GM21786 (cell line): ENCODE measurements at regions not wholly inside any gene's neighbourhood (a gene's known extent, or its start where the extent isn't known, plus 50 kb on each side); places are given as distances from the start of the nearest gene placed in this dataset.
"Not testable (repeated sequence)": the region's sequence is repeated elsewhere in the genome, so short reads cannot be mapped to it uniquely, and the experiment has no call there.

ENCODE experiments used
- ATAC-seq: cut with Tn5 transposase; IDR thresholded peaks from one replicate; pipeline ENCODE4 v1.9.1; 2021; ENCODE audit not compliant: unreplicated experiment

DNA sequence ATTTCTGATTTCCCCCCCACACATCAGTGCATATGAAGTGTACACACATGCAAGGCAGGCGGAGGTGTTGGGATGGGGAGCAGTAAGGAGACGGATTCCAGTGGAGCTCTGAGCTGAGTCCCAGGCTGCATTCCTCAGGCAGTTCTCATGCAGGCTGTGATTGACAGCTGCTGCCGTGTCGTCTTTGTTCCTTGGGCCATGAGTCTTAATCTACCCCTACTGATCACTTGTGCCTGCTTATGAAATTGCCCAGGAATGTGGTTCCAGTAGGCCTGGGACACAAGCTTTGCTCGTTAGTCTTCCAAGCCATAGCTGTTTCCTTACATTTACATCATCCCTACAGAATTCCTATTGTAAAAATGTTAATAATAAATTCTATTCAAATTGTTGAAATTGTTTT lies 1241.9 kb downstream of the UQCRFS1 start:
- ATAC-seq, result no peak

GRCh38 chr19:27966390-27966816 lies 1246.5 kb downstream of the UQCRFS1 start:
- no peak for ATAC-seq

GRCh38 chr19:27964185-27964584 lies 1248.8 kb downstream of the UQCRFS1 start:
- no peak for ATAC-seq

GRCh38 chr19:27962264-27962663 lies 1250.7 kb downstream of the UQCRFS1 start:
- no peak for ATAC-seq

DNA sequence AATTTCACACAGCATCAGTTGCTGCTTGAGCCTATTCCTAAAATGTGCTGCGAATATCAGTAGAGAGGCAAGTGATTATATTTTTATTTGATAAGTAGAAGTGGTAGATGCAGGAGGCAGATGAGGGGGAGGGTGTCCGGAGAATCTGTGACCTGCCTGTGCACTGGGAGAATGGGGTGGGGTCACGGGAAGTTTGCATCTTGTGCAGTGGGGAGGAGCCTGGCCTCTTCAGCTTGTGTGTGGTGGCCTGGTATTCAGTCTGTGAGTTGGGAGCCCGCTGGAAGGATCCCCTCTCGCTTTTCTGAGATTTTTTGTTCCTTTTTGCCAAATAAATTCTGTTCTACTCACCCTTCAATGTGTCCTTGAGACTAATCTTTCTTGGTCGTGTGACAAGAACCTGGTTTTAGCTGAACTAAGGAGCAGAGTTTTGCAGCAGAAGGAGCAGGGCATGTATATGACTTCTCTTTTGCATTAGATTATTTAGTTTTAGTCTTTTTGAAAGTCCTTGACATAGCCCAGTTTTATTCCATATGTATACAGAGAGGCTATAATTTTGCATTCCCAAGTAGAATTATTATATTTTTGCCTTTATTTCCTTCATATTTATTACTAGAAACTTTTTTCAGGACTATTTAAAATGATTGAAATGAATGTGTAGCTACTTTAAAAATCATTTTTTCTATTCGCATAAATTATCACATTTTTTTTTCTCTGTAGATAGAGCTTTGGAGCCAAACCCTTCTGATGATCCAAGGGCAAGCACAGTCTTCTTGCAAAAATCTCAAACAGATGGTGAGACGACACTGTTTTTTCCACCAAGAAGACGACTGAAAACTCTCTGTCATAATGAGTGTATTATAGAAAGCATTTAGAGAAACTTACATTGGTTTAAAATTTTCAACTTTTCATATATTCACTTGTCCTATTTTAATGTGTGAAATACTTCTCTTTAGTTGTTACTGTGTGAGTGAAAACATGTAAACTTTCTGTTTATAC lies 1257.2 kb downstream of the UQCRFS1 start:
- ATAC-seq, result no peak

- ATAC-seq, result not testable (repeated sequence)
Observed at GRCh38 chr19:27942607-27943006, 1270.3 kb downstream of the UQCRFS1 start.

DNA sequence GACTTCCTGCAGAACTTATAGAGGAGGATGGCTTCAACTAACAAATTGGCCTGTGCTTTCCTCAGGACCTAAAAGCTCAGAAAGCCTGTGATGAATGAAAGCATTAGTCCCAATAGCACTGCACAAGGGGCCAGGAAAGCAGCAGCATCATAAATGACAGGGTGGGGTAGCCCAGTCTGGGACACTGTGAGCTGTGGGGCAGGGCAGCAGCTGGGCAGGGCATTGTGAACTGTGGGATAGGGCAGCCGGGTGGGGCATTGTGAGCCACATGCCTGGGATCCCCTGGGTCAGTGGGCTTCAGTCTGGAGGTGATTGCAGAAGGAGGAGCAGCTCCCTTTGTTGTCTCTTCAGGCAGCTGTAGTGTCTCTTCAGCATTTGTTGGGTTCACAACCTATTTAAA lies 1276.8 kb downstream of the UQCRFS1 start:
- no peak for ATAC-seq

- ATAC-seq, result no peak
Observed at GRCh38 chr19:27935669-27936068, 1277.3 kb downstream of the UQCRFS1 start.

GRCh38 chr19:27929399-27929798 lies 1283.6 kb downstream of the UQCRFS1 start:
- ATAC-seq, result no peak

DNA sequence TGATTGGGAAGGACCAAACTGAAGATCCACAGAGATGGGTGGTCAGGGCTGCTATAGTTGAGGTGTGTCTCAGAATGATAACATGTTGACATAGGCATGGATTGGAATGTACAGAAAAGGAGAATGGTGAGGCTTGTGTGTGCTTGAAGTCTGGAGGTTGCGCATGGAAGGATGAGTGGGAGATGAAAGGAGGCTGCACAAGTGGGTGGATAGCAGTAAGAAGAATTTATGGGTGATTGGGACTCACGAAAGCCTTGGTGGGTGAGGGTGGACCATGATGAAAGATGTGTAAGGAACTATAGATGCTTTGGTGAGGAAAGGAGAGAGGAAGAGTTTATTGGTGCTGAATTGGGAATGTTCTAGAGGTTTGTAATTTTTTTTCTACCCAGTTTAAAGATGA lies 1287.7 kb downstream of the UQCRFS1 start:
- no peak for ATAC-seq

DNA sequence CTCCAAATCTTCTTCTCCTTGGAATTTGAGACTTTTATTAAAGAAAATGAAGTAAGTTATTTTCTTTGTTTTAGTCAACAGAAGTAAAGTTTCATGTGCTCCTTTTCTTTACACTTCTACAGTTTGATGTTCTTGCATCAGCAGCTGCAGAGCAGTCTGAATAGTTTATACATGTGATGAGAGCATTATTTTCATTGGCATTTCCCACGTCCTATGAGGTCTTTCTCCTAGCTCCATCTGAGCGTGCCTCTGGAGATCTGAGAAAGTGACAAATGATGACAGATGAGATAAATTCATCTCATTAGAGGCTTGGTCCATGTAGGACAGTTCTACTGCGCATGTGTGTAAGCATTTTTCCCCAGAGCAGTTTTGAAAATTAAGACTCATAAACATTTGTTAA lies 1290.0 kb downstream of the UQCRFS1 start:
- no peak for ATAC-seq

DNA sequence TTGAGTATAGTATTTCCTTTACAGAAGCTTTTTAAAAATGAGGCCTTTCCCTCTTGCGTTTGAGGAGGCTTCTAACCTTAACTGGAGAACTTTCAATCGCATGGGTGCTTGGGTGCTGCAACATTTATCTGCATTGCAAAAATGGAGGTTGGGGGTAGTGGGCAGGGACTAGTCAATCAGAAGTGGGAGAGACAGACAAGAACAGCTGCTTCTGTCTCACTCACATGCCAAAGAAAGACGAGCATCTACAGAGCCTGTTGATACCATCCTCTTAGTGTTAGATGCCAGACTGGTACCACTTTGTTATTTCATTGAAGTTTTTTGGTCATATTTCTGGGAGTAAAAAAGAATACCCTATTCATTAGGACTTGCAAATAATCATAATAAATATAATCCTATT lies 1292.2 kb downstream of the UQCRFS1 start:
- ATAC-seq, result no peak

GRCh38 chr19:27918818-27919217 lies 1294.1 kb downstream of the UQCRFS1 start:
- ATAC-seq, result no peak

DNA sequence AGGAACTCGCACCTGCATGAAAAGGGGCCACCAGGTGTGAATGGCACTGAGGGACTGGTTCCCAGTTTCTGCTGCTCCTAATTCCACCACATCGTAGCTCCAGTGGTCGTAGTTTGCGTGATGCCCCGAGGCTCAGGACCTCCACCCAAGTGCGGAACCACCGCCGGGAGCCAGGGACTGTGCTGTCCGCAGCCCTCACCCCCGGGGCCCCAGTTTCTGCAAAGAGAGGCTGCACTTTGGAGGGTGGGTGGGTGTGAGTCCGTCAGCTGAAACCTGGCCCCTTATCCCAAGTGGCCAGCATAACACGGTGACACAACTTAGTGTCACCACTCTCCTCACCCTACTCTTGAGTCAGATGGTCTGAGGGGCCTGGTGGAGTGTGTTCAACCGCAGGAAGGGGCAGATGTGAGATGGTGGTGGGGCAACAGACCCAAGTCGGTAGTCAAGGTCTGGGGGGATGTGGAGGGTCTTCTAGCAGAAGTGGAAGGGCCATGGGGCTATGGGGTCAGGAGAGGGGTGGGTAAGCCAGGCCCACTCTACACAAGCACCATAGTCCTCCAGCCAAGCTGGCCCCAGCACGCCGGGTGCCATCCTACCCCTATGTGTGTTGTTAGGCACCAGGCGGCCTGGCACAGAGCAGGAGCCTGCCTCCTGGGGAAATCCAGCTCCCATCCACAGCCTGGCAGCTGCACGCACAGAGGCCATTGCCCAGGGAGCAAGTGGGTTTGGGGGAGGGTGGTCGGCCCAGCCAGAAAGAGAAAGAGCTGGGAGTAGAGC lies 1301.6 kb downstream of the UQCRFS1 start:
- ATAC-seq, result no peak

GRCh38 chr19:27909861-27910260 lies 1303.1 kb downstream of the UQCRFS1 start:
- no peak for ATAC-seq

DNA sequence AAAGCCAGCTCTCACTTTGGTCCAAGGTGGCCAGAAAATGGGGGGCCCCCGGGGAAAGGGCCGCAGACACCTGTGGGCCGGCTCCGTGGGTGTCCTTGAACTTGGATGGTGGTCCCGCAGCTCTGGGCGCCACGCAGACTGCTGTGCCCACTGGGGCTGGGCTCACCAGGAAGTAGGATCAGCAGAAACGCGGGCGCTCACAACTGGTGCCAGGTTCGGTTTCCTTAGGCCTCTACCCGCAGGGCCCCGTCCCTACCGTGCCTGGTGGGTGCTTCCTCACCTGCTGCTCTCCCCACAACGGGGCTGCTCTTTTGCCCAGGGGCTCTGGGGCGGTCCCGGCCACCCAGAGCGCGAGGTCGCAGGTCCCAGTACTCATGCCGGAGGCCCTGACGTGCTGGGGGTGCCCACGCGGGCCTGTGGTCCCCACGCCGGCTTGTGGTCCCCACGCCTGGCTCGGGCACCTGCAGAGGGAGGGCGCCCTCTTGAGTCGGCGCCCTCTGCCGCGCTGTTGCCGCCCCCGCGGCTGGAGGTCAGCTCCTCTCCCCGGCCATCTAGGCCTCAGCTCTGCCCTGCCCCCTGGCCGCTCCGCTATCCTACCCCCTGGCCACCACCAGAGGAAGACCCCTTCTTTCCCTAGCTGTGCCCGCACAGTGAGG lies 1303.6 kb downstream of the UQCRFS1 start:
- ATAC-seq, result no peak

- no peak for ATAC-seq
Observed at GRCh38 chr19:27906081-27906480, 1306.9 kb downstream of the UQCRFS1 start.

DNA sequence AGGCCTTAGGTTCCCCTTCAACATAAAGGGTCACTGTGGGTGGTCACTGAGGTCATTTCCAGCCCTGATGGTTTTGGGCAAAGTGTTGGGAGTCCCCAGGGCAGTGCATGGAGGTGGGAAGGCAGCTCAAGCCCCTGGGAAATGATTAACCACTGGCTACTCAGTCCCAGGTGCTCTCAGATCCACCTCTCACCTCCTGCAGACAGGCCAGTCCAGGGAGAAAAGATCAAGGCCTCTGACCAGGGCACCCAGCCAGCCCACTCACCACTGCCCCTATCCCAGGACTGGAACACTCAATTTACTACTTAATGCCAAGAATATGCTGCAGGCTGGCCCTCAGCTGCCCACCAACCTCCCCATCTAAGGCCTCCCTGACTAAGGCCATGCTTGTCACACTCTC lies 1307.9 kb downstream of the UQCRFS1 start:
- ATAC-seq, result no peak

DNA sequence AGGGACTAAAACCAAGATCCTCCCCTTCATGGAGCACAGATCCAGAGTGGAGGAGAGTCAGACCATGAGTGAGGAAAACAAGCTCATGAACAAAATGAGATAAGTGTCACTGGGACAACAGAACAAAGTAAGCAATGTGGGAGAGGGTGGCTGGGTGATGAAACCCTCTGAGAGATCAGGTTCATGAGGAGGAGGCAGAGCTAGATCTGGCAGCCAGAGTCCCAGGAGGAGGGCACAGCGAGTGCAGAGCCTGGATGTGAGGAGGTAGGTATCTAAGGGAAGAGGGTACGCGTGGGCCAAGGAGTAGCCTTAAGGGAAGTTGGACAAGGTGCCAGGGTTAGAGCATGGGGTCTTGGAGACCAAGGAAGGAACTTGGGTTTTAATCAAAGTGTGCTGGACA lies 1311.9 kb downstream of the UQCRFS1 start:
- no peak for ATAC-seq

DNA sequence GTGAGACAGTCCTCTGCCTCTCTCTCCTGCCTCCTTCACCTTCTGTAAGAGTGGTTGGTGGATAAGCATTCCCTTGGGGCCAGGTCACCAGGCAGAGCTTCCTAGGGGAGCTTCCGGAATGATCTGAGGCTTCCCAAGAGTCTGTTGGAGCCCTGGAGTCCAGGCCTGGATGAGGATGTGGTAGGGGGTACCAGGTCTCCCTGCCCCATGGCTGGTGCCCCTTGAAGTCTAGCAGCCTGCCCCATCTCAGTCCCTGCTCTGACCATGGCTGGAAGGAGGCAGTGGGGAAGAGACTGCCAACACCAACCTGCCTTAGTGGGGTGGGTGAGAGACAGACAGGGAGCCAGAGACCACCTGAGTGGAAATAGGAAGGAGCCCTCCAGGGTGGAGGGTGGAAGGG lies 1316.9 kb downstream of the UQCRFS1 start:
- no peak for ATAC-seq
